T-cell (primary cell): ENCODE measurements at regions not wholly inside any gene's neighbourhood (a gene's known extent, or its start where the extent isn't known, plus 50 kb on each side); places are given as distances from the start of the nearest gene placed in this dataset.

Source experiments
- ATAC-seq, 4 experiments: fragments of 200-7000 bp in 3 of 4; fragments of 150-1000 bp in 1 of 4; cut with Tn5 transposase; replicated peaks in 1 of 4; 1 replicate in 3 of 4; 2 replicates in 1 of 4; pipeline ENCODE4 v1.10.0; 2021; ENCODE audit warnings: moderate library complexity in 3 of 4, mild to moderate bottlenecking in 2 of 4, moderate number of reproducible peaks in 1 of 4
- CTCF ChIA-PET, 2 donors: fragments of 300-600 bp; sonication (Branson Sonifier 250); formaldehyde crosslinking; loops; one replicate each; lab custom pipeline; 2022; ENCODE audit warnings: antibody characterized with exemption in 2 of 2; lab: Charles Lee
- POLR2A ChIA-PET, 2 donors: fragments of 300-600 bp; sonication (Branson Sonifier 250); formaldehyde crosslinking; loops; one replicate each; lab custom pipeline; 2022; ENCODE audit warnings: antibody characterized with exemption in 2 of 2; lab: Charles Lee
- DNase-seq, 35 experiments: peaks; one replicate each; pipeline versions ENCODE4 v3.0.0 to v3.0.0-alpha.2; 2013 to 2023
- H3K27ac ChIP-seq: one replicate; pipeline ENCODE4 v1.5.1; 2013; ENCODE audit warnings: low read length
- H3K27me3 ChIP-seq, 2 experiments: replicated peaks in 1 of 2; 1 replicate in 1 of 2; 2 replicates in 1 of 2; pipeline versions ENCODE4 v1.6.1 to v1.7.0; 2013; ENCODE audit warnings: low read length in 1 of 2, mixed read lengths in 1 of 2; ENCODE audit not compliant: control insufficient read depth in 2 of 2, insufficient read depth in 2 of 2; ENCODE audit errors: extremely low read depth in 1 of 2
- H3K36me3 ChIP-seq, 2 donors: 1 replicate in 1 of 2; 2 replicates in 1 of 2; pipeline versions ENCODE4 v1.6.1 to v1.7.0; 2013; ENCODE audit warnings: low read length in 1 of 2; ENCODE audit not compliant: control insufficient read depth in 2 of 2, insufficient read depth in 1 of 2; ENCODE audit errors: extremely low read depth in 1 of 2
- H3K4me1 ChIP-seq, 2 experiments: 1 replicate in 1 of 2; 2 replicates in 1 of 2; pipeline versions ENCODE4 v1.6.1 to v1.7.0; 2013; ENCODE audit warnings: low read length in 2 of 2, mixed read lengths in 1 of 2; ENCODE audit not compliant: insufficient read depth in 2 of 2, control insufficient read depth in 1 of 2; ENCODE audit errors: extremely low read depth in 1 of 2
- H3K4me3 ChIP-seq, 2 donors: 1 replicate in 1 of 2; 2 replicates in 1 of 2; pipeline versions ENCODE4 v1.5.1 to v1.7.0; 2013; ENCODE audit warnings: mild to moderate bottlenecking in 2 of 2, low read length in 1 of 2, moderate library complexity in 1 of 2; ENCODE audit not compliant: control insufficient read depth in 1 of 2; ENCODE audit errors: extremely low read depth in 1 of 2
- H3K9me3 ChIP-seq: 2 replicates; pipeline ENCODE4 v1.7.0; 2013
- H3K27ac Mint-ChIP-seq, 2 donors: one replicate each; pipeline ENCODE4 v1.8.0; 2020 to 2021; ENCODE audit warnings: mild to moderate bottlenecking in 2 of 2, mixed read lengths in 2 of 2
- H3K27me3 Mint-ChIP-seq, 2 donors: one replicate each; pipeline ENCODE4 v1.8.0; 2021 to 2022; ENCODE audit warnings: mixed read lengths in 2 of 2
- H3K36me3 Mint-ChIP-seq: one replicate; pipeline ENCODE4 v1.8.0; 2021; ENCODE audit warnings: mixed read lengths
- H3K4me1 Mint-ChIP-seq, 3 donors: one replicate each; pipeline ENCODE4 v1.8.0; 2020 to 2022; ENCODE audit warnings: mixed read lengths in 3 of 3, mild to moderate bottlenecking in 1 of 3
- H3K4me3 Mint-ChIP-seq, 3 donors: one replicate each; pipeline ENCODE4 v1.8.0; 2020 to 2022; ENCODE audit warnings: mild to moderate bottlenecking in 3 of 3, mixed read lengths in 3 of 3, moderate library complexity in 3 of 3
- H3K9me3 Mint-ChIP-seq, 3 donors: one replicate each; pipeline ENCODE4 v1.8.0; 2020 to 2022; ENCODE audit warnings: mixed read lengths in 3 of 3
- WGBS: methylation state at CpG from one replicate; pipeline ENCODE4 v1.1.5; 2013; ENCODE audit warnings: missing lambda C conversion rate; ENCODE audit not compliant: insufficient coverage; 5-methylcytosine and 5-hydroxymethylcytosine counted together

DNA sequence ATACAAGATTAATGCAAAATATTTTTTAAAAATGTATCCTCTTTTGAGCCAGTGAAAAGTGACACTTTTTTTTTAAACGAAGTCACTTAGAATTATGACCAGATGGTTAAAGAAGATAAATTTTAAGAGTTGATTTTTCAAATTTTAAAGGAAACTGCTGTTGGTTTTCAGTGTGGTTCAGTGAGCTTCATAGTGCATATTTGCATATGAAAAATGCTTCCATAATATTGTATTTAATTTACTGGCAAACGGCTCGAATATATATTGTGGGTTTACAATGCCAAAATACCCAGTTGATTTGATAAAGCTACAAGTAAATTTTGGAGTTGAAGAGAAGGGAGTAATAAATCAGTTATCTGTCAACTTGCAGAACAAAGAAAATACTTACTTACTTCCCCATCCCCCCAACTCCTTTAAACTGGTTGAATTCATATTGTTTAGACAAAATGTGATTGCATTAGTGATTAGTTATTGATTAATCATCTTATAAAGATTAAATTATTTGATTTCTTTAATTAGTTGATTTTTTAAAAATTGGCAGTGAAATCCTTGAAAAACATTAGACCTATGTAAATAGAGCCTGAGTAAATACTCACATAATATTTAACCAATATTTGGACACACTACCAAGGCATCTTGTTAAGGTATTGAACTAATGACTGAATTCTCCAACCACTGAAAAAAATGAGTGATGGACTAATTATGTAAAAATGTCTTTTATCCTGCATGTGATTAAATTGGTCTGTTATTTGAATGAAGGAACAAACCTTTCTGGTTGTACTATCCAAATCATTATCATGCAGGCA is 122.8 kb upstream of the APP start:
- Histone ChIP-seq H3K4me1 (no peaks in the 10 kb centered on the region), H3K9me3 (no peaks in the 10 kb centered on the region), H3K27ac (no peak overlapping the region), H3K36me3 (no peaks in the 10 kb centered on the region), H3K4me3 (no peak overlapping the region), H3K27me3 (no peaks in the 10 kb centered on the region)
- no peaks in the 10 kb centered on the region for H3K4me1 Mint-ChIP-seq
- DNase-seq (no peak), ATAC-seq (no peak)
- ChIA-PET CTCF (no interaction called here), POLR2A (no interaction called here)
- whole genome bisulfite sequencing = no CpG with 5 or more reads among the region's 3 CpGs
- H3K36me3 Mint-ChIP-seq = no peaks in the 10 kb centered on the region
- no peak overlapping the region for H3K27ac Mint-ChIP-seq
- H3K27me3 Mint-ChIP-seq = no peaks in the 10 kb centered on the region
- no peak overlapping the region for H3K4me3 Mint-ChIP-seq
- peaks cover 12 to 18% (median 13%) of the 10 kb centered on the region in 3 donors for H3K9me3 Mint-ChIP-seq

DNA sequence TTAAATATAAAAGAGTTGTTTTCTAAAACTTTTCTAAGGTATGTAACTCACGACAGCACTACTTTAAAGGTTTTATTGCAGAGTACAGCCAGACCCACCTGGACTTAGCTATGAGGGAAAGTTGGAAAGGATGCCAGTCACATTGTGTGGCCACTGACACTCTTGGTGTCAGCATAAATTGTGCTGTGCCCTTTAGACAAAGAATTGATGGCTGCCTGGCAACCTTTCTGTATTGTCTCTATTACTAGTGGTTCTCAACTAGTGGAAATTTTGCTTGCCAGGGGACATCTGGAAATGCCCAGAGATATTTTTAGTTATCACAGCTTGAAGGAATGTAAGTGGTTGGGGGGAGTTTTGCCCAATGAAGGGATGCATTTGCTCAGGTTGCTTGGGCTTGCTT is 117.5 kb upstream of the APP start:
- Histone ChIP-seq H3K9me3 (no peaks in the 10 kb centered on the region), H3K27me3 (no peaks in the 10 kb centered on the region), H3K27ac (no peak overlapping the region), H3K4me1 (no peaks in the 10 kb centered on the region), H3K36me3 (no peaks in the 10 kb centered on the region), H3K4me3 (no peak overlapping the region)
- no peak overlapping the region for H3K4me3 Mint-ChIP-seq
- DNase-seq = no peak
- ChIA-PET CTCF (no interaction called here), POLR2A (no interaction called here)
- no peaks in the 10 kb centered on the region for H3K4me1 Mint-ChIP-seq
- H3K27ac Mint-ChIP-seq = no peak overlapping the region
- ATAC-seq = no peak
- no CpG with 5 or more reads among the region's 1 CpG for WGBS
- peaks cover 0 to 7% of the 10 kb centered on the region in 2 donors for H3K27me3 Mint-ChIP-seq
- H3K36me3 Mint-ChIP-seq = no peaks in the 10 kb centered on the region
- H3K9me3 Mint-ChIP-seq = no peaks in the 10 kb centered on the region

DNA sequence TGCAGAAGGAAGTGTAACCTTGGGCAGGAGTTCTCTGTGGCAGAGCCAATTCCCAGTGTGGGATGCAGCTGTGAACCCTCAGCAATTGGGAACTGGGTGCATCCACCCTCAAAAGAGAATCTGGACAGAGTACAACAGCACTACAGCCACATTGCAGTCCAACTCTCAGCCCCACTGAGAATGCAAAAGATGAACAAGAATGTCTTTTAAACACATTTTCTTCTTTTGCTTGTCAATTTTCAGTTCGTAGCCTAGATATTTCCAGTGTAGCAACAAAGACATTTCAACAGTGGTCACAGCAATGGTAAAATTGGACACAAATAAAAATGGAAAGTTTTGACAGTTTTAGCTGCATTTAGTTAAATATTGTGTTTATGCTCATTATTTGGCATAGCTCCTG is 114.0 kb upstream of the APP start:
- H3K27ac ChIP-seq = no peak overlapping the region
- DNase-seq (no peak), ATAC-seq (no peak)
- Mint-ChIP-seq H3K9me3 (no peaks in the 10 kb centered on the region), H3K4me3 (no peak overlapping the region), H3K27me3 (peaks cover 0 to 10% of the 10 kb centered on the region in 2 donors), H3K36me3 (no peaks in the 10 kb centered on the region), H3K4me1 (no peaks in the 10 kb centered on the region), H3K27ac (no peak overlapping the region)
- H3K4me1 ChIP-seq = no peaks in the 10 kb centered on the region
- ChIA-PET CTCF (interaction anchor here in 1 of 2 donors (0.7 kb wide), 1 partner anchor 363 kb away, joined by 4 read pairs; no protein-coding TSS in a partner anchor), POLR2A (no interaction called here)
- no peaks in the 10 kb centered on the region for H3K9me3 ChIP-seq
- H3K36me3 ChIP-seq = no peaks in the 10 kb centered on the region
- WGBS = no CpG with 5 or more reads among the region's 1 CpG
- H3K27me3 ChIP-seq = no peaks in the 10 kb centered on the region
- no peak overlapping the region for H3K4me3 ChIP-seq

DNA sequence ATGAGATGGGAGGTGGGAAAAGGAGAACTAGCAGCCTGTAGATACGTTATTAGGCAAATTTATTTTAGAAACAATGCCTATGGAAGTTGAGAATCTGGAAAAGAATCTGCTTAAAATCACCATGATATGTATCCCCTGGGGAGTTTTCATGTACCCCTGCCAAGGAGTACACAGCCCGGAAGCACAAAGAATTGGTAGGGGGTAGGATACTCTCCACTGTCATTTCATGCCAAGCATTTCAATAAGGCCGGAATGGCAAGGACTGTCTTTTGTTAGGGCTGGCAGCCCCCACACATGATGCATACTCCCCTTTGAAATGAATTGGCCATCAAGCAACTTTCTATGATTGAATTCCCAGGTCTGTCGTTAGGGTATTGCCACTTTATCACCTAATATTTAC is 111.5 kb upstream of the APP start:
- no peak overlapping the region for H3K27ac Mint-ChIP-seq
- Histone ChIP-seq H3K27me3 (no peaks in the 10 kb centered on the region), H3K27ac (no peak overlapping the region), H3K4me3 (no peak overlapping the region), H3K9me3 (no peaks in the 10 kb centered on the region), H3K36me3 (no peaks in the 10 kb centered on the region), H3K4me1 (no peaks in the 10 kb centered on the region)
- no peaks in the 10 kb centered on the region for H3K36me3 Mint-ChIP-seq
- ChIA-PET CTCF (no interaction called here), POLR2A (no interaction called here)
- no peak overlapping the region for H3K4me3 Mint-ChIP-seq
- no peaks in the 10 kb centered on the region for H3K9me3 Mint-ChIP-seq
- ATAC-seq (no peak), DNase-seq (no peak)
- 20% methylated on average over 2 of the region's 4 CpGs for WGBS
- peaks cover 0 to 19% of the 10 kb centered on the region in 2 donors for H3K27me3 Mint-ChIP-seq
- H3K4me1 Mint-ChIP-seq = no peaks in the 10 kb centered on the region

DNA sequence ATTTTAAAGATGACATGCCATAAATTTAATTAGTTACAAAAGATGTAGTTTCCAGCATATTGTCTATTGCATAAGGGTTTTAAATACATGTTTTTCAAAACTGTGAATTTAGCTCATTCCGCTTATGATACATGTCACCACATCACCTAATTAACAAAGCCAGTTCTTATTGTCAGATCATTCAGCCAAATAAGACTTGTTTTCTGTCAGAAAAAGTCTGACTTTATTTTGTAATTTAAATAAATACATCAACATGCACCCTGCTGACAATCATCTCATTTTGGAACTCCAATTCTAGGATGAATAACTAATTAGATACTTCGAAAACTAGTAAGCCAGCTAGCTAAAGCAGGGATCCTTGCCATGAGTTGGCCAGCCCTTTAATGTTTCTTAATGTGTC is 110.9 kb upstream of the APP start:
- no peaks in the 10 kb centered on the region for H3K27me3 ChIP-seq
- peaks cover 0 to 19% of the 10 kb centered on the region in 2 donors for H3K27me3 Mint-ChIP-seq
- no peak overlapping the region for H3K27ac Mint-ChIP-seq
- POLR2A ChIA-PET = no interaction called here
- no CpG with 5 or more reads among the region's 2 CpGs for WGBS
- H3K4me1 Mint-ChIP-seq = no peaks in the 10 kb centered on the region
- ATAC-seq (no peak), DNase-seq (no peak)
- H3K36me3 Mint-ChIP-seq = no peaks in the 10 kb centered on the region
- peaks cover 0 to 2% (median 0%) of the 10 kb centered on the region in 3 donors for H3K9me3 Mint-ChIP-seq
- H3K27ac ChIP-seq = no peak overlapping the region
- no peaks in the 10 kb centered on the region for H3K4me1 ChIP-seq
- no peaks in the 10 kb centered on the region for H3K9me3 ChIP-seq
- no peaks in the 10 kb centered on the region for H3K36me3 ChIP-seq
- H3K4me3 Mint-ChIP-seq = no peak overlapping the region
- H3K4me3 ChIP-seq = no peak overlapping the region
- CTCF ChIA-PET = no interaction called here

DNA sequence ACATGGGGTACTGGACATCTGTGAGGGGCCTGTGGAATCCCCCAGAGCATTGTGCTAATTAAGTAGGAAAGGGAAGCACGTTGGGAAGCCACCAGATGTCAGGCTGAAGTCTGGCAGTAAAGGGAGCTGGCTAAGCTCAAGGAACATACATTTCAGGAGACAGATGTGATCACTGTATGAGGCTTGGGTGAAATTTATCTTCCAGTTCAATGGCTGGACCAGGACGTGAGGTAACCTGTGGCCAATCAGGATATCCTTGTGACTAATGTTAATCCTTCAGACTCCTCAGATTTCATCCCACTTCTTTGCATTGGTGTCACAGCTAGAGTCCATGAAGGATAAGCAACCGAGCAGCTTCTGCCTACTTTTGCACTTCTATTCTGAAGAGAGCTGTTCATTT is 110.2 kb upstream of the APP start:
- POLR2A ChIA-PET = no interaction called here
- Histone ChIP-seq H3K27ac (no peak overlapping the region), H3K4me3 (no peak overlapping the region), H3K27me3 (no peaks in the 10 kb centered on the region), H3K36me3 (no peaks in the 10 kb centered on the region), H3K9me3 (no peaks in the 10 kb centered on the region), H3K4me1 (no peaks in the 10 kb centered on the region)
- Mint-ChIP-seq H3K27me3 (peaks cover 0 to 19% of the 10 kb centered on the region in 2 donors), H3K27ac (no peak overlapping the region), H3K9me3 (peaks cover 0 to 5% (median 4%) of the 10 kb centered on the region in 3 donors), H3K4me3 (no peak overlapping the region), H3K4me1 (no peaks in the 10 kb centered on the region), H3K36me3 (no peaks in the 10 kb centered on the region)
- 18% methylated on average over 2 of the region's 3 CpGs for WGBS
- CTCF ChIA-PET = no interaction called here
- DNase-seq (no peak), ATAC-seq (no peak)
